COR-L47 (cell line): ENCODE measurements at regions not wholly inside any gene's neighbourhood (a gene's known extent, or its start where the extent isn't known, plus 50 kb on each side); places are given as distances from the start of the nearest gene placed in this dataset.
"Not testable (repeated sequence)": the region's sequence is repeated elsewhere in the genome, so short reads cannot be mapped to it uniquely, and the experiment has no call there.

Experiments used
- DNase-seq: peaks from one replicate; lab custom pipeline; 2025; lab: John Stamatoyannopoulos, UW

DNA sequence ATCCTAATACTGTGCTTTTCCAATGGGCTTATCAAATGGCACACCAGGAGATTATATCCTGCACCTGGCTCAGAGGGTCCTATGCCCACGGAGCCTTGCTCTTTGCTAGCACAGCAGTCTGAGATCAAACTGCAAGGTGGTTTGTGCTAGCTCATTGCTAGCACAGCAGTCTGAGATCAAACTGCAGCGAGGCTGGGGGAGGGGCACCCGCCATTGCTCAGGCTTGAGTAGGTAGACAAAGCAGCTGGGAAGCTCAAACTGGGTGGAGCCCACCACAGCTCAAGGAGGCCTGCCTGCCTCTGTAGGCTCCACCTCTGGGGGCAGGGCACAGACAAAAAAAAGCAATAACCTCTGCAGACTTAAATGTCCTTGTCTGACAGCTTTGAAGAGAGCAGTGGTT, 116.0 kb upstream of the ETV3 start:
- DNase-seq: not testable (repeated sequence)

GRCh38 chr1:157252473-157252872, 114.3 kb upstream of the ETV3 start:
- no peak for DNase-seq

GRCh38 chr1:157249739-157250138, 111.5 kb upstream of the ETV3 start:
- no peak for DNase-seq

DNA sequence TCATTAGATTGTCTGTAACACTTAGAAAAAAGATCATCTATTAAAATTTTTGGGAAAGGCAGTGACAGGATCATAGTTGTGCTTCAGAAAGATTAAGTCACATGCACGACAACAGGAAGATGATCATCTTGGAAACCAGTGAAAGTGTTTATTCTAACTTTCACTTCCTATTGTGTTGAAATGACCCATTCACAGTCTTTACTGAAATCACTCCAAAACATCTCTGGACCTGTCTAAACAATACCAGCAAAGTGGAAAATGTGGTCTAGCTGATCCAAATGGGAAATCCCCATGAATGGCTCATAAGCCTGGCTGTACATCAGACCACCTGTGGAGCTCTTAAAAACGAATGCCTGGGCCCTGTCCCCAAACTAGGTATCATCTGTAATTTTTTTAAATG, 111.1 kb upstream of the ETV3 start:
- DNase-seq: no peak

DNA sequence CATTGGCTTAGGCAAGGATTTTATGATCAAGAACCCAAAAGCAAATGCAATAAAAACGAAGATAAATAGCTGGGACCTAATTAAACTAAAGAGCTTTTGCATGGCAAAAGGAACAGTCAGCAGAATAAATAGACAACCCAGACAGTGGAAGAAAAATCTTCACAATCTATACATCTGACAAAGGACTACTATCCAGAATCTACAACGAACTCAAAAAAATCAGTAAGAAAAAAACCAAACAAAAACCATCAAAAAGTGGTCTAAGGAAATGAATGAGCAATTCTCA, 109.5 kb upstream of the ETV3 start:
- DNase-seq: not testable (repeated sequence)

GRCh38 chr1:157247005-157247763, 109.0 kb upstream of the ETV3 start:
- no peak for DNase-seq

- DNase-seq: no peak
These were observed 107.6 kb upstream of the ETV3 start for GRCh38 chr1:157245823-157246222.

DNA sequence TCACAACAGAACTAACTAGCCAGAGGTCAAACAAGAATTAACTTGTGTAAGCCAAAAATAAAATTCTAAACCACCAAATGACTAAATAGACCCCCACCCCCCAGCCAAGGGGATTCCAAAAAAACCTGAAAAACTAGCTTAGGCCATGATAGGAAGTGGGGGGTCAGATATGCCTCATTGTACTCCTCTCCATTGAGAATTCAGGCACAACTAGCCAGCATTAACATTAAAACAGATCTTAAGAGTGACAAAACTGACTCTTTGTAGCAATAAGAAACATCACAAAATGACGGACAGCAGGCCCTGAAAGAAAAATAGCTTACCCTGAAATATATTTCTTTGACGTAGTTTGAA, 103.0 kb upstream of the ETV3 start:
- no peak for DNase-seq

- no peak for DNase-seq
These were observed 102.4 kb upstream of the ETV3 start for GRCh38 chr1:157240495-157241184.

DNA sequence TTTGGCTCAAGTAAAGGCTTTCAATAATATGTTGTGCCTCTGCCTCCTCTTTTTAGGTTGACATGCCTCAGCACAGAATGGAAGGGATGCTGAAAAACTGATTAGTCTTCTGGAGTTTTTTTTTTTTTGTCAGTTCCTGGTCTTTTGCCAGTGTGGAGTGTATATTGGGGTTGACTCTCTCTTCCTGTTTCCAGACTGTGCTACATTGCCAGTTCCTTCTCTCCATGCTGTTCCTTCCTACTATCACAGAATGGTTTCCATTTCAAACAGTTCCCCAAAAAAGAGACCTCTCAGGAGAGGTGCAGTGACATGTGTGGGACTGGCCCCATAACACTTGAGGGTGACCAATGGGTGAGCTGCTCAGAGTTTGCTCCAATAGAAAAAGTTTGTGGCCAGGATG, 101.7 kb upstream of the ETV3 start:
- no peak for DNase-seq

DNA sequence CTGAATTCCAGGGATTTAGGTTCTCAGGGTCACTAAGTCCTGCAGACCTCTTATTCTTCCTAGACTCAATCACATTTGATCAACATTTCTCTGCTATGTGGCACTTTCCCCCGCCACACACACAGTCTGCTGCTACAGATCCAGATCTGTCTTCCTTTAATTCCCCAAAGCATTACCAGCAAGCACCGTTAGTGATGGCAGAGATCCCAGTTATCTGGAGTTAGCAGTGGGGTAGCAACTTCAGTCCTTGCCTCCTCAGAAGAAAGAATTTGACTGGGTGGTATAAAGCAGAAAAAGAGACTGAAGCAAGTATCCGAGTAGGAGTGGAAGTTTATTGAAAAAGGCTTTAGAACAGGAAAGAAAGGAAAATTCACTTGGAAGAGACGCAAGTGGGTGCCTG, 100.4 kb upstream of the ETV3 start:
- no peak for DNase-seq

DNA sequence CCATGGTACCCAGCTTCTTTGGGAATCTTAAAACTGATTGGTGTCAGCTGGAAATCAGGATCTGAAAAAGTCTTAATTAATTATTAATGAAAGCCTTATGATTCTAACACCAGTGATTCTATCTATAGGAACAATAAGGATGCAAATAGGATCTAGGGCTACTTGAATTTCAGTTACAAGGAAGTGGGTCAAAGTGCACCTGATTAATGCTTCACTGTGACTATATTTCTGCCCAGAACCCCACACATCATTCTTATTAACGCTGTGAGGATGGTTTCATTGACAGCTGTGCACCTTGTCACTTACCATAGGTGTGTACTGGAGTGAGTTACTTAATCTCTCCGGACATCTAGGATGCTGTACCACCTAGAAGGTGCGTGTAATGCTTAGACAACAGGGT, 99.8 kb upstream of the ETV3 start:
- no peak for DNase-seq

GRCh38 chr1:157237522-157237921, 99.3 kb upstream of the ETV3 start:
- no peak for DNase-seq

DNA sequence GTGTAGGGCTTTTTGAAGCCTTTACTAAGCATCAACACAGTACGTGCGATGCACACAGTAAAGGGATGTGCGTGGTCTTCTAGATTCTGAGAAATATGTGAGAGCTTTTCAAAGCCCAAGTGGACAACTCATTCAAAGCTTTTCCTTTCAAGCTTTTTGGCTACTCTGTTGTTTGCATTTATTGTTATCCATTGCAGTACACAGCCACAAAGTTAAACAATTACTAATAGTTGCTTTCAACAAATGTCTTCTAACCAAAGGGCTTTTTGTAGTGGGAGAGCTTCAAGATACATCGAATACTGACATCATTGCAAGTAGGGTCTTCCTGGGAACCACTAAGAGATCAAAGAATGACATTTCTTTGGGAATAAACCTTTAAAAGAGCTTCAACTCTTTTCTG, 97.9 kb upstream of the ETV3 start:
- no peak for DNase-seq

DNA sequence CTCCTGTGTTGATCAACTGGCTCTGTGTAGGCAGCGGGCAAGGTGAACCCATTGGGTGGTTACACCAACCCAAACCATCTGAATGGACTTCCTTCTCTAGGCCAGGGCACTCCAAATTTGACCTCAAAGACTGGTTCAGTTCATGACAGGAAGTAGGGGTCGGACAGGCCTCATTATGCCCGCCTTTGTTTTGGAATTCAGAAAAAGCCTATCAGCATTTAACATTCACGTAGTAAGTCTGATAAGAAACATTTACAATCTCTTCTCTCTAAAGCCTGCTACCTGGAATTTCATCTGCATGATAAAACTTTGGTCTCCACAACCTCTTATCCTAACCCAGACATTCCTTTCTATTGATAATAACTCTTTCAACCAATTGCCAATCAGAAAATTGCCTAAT, 97.1 kb upstream of the ETV3 start:
- DNase-seq: no peak

DNA sequence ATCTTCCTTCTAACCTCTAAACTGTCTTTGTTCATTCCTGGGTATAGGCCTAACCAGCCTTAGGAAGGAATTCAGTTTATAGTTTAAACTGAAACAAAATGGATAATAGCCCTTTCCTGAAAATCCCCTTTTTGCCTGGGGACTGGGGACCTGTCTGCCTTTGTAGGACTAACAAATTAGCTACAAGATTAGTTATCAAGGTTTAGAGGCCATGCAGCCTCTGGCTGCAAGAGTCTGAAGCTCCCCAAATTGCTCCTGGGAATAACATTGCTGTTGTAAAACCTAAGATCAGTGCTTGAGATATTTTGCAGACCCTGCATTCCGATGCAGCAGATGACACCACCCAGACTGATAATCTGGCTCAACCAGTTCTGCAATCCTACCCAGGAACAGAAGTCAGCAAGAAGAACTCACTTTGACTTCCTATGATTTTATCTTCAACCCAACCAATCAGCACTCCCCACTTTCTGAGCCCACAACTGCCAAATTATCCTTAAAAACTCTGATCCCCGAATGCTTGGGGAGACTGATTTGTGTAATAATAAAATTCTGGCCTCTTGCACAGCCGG, 96.6 kb upstream of the ETV3 start:
- no peak for DNase-seq

GRCh38 chr1:157233131-157233530, 94.9 kb upstream of the ETV3 start:
- no peak for DNase-seq

- DNase-seq: no peak
These were observed 93.8 kb upstream of the ETV3 start for GRCh38 chr1:157231846-157232525.

GRCh38 chr1:157230500-157230899, 92.3 kb upstream of the ETV3 start:
- no peak for DNase-seq

GRCh38 chr1:157227700-157228099, 89.5 kb upstream of the ETV3 start:
- DNase-seq: no peak

- no peak for DNase-seq
These were observed 88.5 kb upstream of the ETV3 start for GRCh38 chr1:157226739-157227138.

- DNase-seq: no peak
These were observed 81.4 kb upstream of the ETV3 start for GRCh38 chr1:157219600-157219999.

DNA sequence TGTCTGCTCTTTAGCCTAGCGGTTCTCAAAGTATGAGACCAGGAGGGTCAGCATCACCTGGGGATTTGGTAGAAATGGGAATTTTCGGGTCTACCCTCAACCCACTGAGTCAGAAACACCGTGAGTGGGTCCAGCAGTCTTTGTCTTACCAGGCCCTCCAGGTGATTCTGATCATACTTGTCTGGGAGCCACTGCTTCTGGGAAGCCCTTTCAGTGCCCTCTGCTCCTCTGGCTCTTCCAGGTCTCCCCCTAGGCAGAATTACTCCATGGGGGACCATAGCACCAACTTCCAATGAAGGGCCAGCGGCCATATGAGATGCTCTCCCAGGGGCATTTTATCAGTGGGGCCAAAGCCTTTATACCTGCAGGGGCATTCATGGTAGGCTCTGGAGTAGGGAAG, 81.0 kb upstream of the ETV3 start:
- DNase-seq: no peak
